ENCODE measurements at regions not wholly inside any gene's neighbourhood (a gene's known extent, or its start where the extent isn't known, plus 50 kb on each side); places are given as distances from the start of the nearest gene placed in this dataset.

DNA sequence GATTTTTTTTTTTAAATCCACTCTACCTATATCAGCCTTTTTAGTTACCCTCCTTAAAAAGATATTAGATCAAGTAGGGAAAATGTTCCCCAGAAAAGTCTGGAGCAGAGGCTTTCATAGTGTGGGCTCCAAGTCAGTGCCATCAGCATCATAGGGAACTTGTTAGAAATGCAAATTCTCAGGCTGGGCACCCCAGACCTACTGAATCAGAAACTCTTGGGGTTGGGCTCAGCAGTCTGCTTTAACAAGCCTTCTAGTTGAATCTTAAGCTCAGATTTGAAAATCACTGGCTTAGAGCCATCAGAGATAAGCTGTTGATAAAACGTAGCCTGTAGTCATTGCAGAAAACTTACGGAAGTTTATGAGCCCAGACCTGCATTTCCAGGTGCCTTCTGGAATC lies 140.1 kb downstream of the TMEM38B start:
- no peak for TF ChIP-seq TAF1 (IDR thresholded peaks at IDR 0.05; ENCODE audit: borderline replicate concordance, insufficient read depth, low read length)
- no peak for TF ChIP-seq POLR2AphosphoS5 (IDR thresholded peaks at IDR 0.05; ENCODE audit: low read depth, low read length)
- no peak for TF ChIP-seq SIN3A (IDR thresholded peaks at IDR 0.05; ENCODE audit: borderline replicate concordance, insufficient read depth, low read length)
- no peak for TF ChIP-seq REST (IDR thresholded peaks at IDR 0.05; ENCODE audit: insufficient read depth in 1 of 2, low read depth in 2 of 2, low read length in 2 of 2)

Measured in PFSK-1 (cell line).